PC-9 (cell line): ENCODE measurements at regions not wholly inside any gene's neighbourhood (a gene's known extent, or its start where the extent isn't known, plus 50 kb on each side); places are given as distances from the start of the nearest gene placed in this dataset.

Experiments used
- BruUV-seq: library from RNA; stranded (reverse); fragments of 400-500 nt; replicated peaks from 2 replicates; lab custom pipeline; 2021; lab: Mats Ljungman, UMichigan
- CTCF ChIA-PET: fragments of 300-600 bp; sonication (Branson Sonifier 250); formaldehyde crosslinking; loops from one replicate; lab custom pipeline; 2022; ENCODE audit warnings: antibody characterized with exemption; lab: Charles Lee
- POLR2A ChIA-PET: fragments of 300-600 bp; sonication (Branson Sonifier 250); formaldehyde crosslinking; loops from one replicate; lab custom pipeline; 2022; ENCODE audit warnings: antibody characterized with exemption; ENCODE audit not compliant: unreplicated experiment; lab: Charles Lee
- DNase-seq, 2 experiments: peaks; one replicate each; pipeline versions ENCODE4 v3.0.0 to v3.0.0-alpha.2; 2015 to 2022; ENCODE audit warnings: mixed read lengths in 1 of 2
- H2AFZ ChIP-seq: fragments of 200-600 bp; sonication (generic); 2 replicates; pipeline ENCODE4 v1.8.1; 2017; ENCODE audit warnings: antibody characterized with exemption
- H3F3A ChIP-seq: fragments of 200-600 bp; sonication (generic); 2 replicates; pipeline ENCODE4 v1.8.1; 2017; ENCODE audit warnings: antibody characterized with exemption, mild to moderate bottlenecking, low read depth; ENCODE audit not compliant: insufficient read depth
- H3K27ac ChIP-seq: fragments of 200-600 bp; sonication (generic); 2 replicates; pipeline ENCODE4 v1.6.1; 2016; ENCODE audit warnings: mixed run types
- H3K27me3 ChIP-seq: fragments of 200-600 bp; sonication (generic); 2 replicates; pipeline ENCODE4 v1.6.1; 2016; ENCODE audit warnings: low read depth, mixed run types; ENCODE audit not compliant: insufficient read depth
- H3K36me3 ChIP-seq: fragments of 200-600 bp; sonication (generic); 2 replicates; pipeline ENCODE4 v1.6.1; 2016; ENCODE audit warnings: low read depth, mixed run types
- H3K4me1 ChIP-seq: fragments of 200-600 bp; sonication (generic); replicated peaks from 2 replicates; pipeline ENCODE4 v1.6.1; 2016; ENCODE audit warnings: mixed run types; ENCODE audit not compliant: insufficient read depth
- H3K4me2 ChIP-seq: fragments of 200-600 bp; sonication (generic); 2 replicates; pipeline ENCODE4 v1.6.1; 2017; ENCODE audit warnings: mixed run types
- H3K4me3 ChIP-seq: fragments of 200-600 bp; sonication (generic); 2 replicates; pipeline ENCODE4 v1.6.1; 2016; ENCODE audit warnings: mixed run types
- H3K79me2 ChIP-seq: fragments of 200-600 bp; sonication (generic); 2 replicates; pipeline ENCODE4 v1.6.1; 2017; ENCODE audit warnings: low read depth, mixed run types
- H3K9me2 ChIP-seq: fragments of 200-600 bp; sonication (generic); 2 replicates; pipeline ENCODE4 v1.8.1; 2017; ENCODE audit warnings: mild to moderate bottlenecking; ENCODE audit not compliant: insufficient read depth
- H3K9me3 ChIP-seq: fragments of 200-600 bp; sonication (generic); 2 replicates; pipeline ENCODE4 v1.8.1; 2016; ENCODE audit warnings: low read depth; ENCODE audit not compliant: insufficient read depth
- H4K20me1 ChIP-seq: fragments of 200-600 bp; sonication (generic); 2 replicates; pipeline ENCODE4 v1.8.1; 2017; ENCODE audit not compliant: insufficient read depth
- CTCF ChIP-seq: fragments of 200-600 bp; sonication (generic); conservative IDR thresholded peaks from 2 replicates; pipeline ENCODE4 v1.6.1; 2017; ENCODE audit warnings: mixed run types, antibody characterized with exemption, mild to moderate bottlenecking, moderate library complexity
- EZH2 ChIP-seq: fragments of 200-600 bp; sonication (generic); IDR thresholded peaks from 2 replicates; pipeline ENCODE4 v1.8.0; 2017; ENCODE audit warnings: antibody characterized with exemption, low read depth
- intact Hi-C: fragments of 100-400 bp; cut with micrococcal nuclease; formaldehyde crosslinking; loops from one replicate; pipeline ENCODE4 v1.10.0; 2022; ENCODE audit not compliant: unreplicated experiment

GRCh38 chrX:84933956-84934556 is 69.6 kb upstream of the APOOL start:
- Histone ChIP-seq H3K4me1 (no peaks in the 10 kb centered on the region), H4K20me1 (no peaks in the 10 kb centered on the region), H3K4me3 (no peak overlapping the region), H2AFZ (no peak overlapping the region), H3F3A (no peaks in the 10 kb centered on the region), H3K9me2 (no peaks in the 10 kb centered on the region), H3K36me3 (no peaks in the 10 kb centered on the region), H3K4me2 (no peak overlapping the region), H3K79me2 (no peaks in the 10 kb centered on the region), H3K27me3 (no peaks in the 10 kb centered on the region), H3K27ac (no peak overlapping the region), H3K9me3 (no peaks in the 10 kb centered on the region)
- POLR2A ChIA-PET: no interaction called here
- no peak for DNase-seq
- CTCF ChIA-PET: no interaction called here
- intact Hi-C loops: no loop called here
- TF ChIP-seq EZH2 (no peak), CTCF (no peak)
- BruUV-seq: no TSS peak
